ENCODE measurements at regions not wholly inside any gene's neighbourhood (a gene's known extent, or its start where the extent isn't known, plus 50 kb on each side); places are given as distances from the start of the nearest gene placed in this dataset.
"Not testable (repeated sequence)": the region's sequence is repeated elsewhere in the genome, so short reads cannot be mapped to it uniquely, and the experiment has no call there.

- no peak for DNase-seq (ENCODE audit: low read depth)
These were observed 62.3 kb upstream of the HIVEP3 start for GRCh38 chr1:41980827-41981653.

GRCh38 chr1:41978986-41979385 lies 60.3 kb upstream of the HIVEP3 start:
- DNase-seq (ENCODE audit: low read depth), result no peak

GRCh38 chr1:41977326-41977725 lies 58.6 kb upstream of the HIVEP3 start:
- DNase-seq (ENCODE audit: low read depth), result no peak

- DNase-seq (ENCODE audit: low read depth), result no peak
These were observed 57.9 kb upstream of the HIVEP3 start for GRCh38 chr1:41976671-41977070.

GRCh38 chr1:41975850-41976569 lies 57.3 kb upstream of the HIVEP3 start:
- no peak for DNase-seq (ENCODE audit: low read depth)

GRCh38 chr1:41975121-41975520 lies 56.4 kb upstream of the HIVEP3 start:
- no peak for DNase-seq (ENCODE audit: low read depth)

GRCh38 chr1:41968557-41968956 lies 49.8 kb upstream of the HIVEP3 start:
- not testable (repeated sequence) for DNase-seq (ENCODE audit: low read depth)

All from fibroblast of gingiva (primary cell).